ENCODE measurements at regions not wholly inside any gene's neighbourhood (a gene's known extent, or its start where the extent isn't known, plus 50 kb on each side); places are given as distances from the start of the nearest gene placed in this dataset.

DNA sequence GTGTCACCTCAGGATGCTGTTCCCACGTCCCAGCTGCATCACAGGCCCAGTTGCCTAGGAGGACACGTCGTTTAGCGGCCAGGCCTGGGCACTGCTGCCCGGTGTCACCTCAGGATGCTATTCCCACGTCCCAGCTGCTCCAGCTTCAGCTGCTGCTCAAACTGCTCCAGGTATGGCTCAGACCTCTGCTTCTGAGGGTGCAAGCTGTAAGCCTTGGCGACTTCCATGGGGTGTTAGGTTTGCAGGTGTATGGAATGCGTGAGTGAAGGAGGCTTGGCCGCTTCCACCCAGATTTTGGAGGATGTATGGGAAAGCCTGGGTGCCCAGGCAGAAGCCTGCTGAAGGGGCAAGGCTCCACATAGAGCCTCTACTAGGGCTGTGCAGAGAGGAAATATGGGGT, 205.3 kb upstream of the B3GAT1 start:
- no peak for ATAC-seq
- no peaks in the 10 kb centered on the region for H3K9me3 Mint-ChIP-seq
- no peaks in the 10 kb centered on the region for H3K4me1 Mint-ChIP-seq
- no peaks in the 10 kb centered on the region for H3K27me3 Mint-ChIP-seq
- no peaks in the 10 kb centered on the region for H3K36me3 Mint-ChIP-seq
- no peak overlapping the region for H3K4me3 Mint-ChIP-seq
- H3K27ac Mint-ChIP-seq = no peak overlapping the region

DNA sequence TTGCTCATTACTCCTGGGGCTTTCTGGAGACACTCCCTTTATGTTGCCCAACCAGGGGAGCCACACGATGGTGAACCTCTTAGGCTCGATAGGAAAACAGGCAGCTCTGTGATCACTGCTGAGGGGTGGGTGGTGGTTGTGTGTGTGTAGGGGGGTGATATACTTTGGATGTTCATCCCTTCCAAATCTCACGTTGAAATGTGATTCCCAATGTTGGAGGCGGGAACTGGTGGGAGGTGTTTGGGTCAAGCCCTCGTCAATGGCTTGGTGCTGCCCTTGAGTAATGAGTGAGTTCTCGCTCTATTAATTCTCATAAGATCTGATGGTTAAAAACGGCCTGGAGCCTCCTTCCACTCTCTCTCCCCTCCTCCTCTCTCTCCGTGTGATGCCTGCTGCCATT, 204.0 kb upstream of the B3GAT1 start:
- no peaks in the 10 kb centered on the region for H3K9me3 Mint-ChIP-seq
- no peak for ATAC-seq
- H3K36me3 Mint-ChIP-seq = no peaks in the 10 kb centered on the region
- H3K4me1 Mint-ChIP-seq = no peaks in the 10 kb centered on the region
- H3K27ac Mint-ChIP-seq = no peak overlapping the region
- H3K27me3 Mint-ChIP-seq = no peaks in the 10 kb centered on the region
- H3K4me3 Mint-ChIP-seq = no peak overlapping the region

DNA sequence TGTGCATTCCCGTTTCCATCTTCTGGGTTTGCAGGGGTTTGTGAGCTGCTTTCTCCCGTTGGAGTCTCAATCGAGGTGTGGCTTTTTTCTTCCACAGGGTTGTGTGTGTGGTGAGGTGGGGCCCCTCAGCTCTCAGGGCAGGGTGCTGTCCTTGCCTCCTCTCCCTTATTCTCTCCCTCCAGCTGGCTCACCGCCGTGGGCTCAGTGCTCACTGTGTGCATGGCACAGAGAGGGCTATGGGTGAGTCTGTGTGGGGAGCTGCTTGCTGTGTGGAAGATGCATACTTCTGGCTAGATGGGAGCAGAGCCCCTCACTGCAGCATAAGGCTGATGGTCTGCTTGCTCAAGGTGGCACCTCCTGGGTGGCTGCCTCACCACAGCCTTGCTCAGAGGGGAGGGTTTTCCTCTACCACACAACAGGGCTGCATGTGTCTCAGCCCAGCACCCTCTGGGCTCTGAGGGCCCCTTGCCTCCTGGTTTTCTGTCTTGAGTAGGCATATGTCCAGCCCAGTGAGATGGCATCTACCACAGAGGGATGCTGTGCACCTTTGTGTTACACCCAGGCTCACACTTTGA, 203.1 kb upstream of the B3GAT1 start:
- Mint-ChIP-seq H3K27ac (no peak overlapping the region), H3K36me3 (no peaks in the 10 kb centered on the region), H3K9me3 (no peaks in the 10 kb centered on the region), H3K4me1 (no peaks in the 10 kb centered on the region), H3K4me3 (no peak overlapping the region), H3K27me3 (no peaks in the 10 kb centered on the region)
- no peak for ATAC-seq

DNA sequence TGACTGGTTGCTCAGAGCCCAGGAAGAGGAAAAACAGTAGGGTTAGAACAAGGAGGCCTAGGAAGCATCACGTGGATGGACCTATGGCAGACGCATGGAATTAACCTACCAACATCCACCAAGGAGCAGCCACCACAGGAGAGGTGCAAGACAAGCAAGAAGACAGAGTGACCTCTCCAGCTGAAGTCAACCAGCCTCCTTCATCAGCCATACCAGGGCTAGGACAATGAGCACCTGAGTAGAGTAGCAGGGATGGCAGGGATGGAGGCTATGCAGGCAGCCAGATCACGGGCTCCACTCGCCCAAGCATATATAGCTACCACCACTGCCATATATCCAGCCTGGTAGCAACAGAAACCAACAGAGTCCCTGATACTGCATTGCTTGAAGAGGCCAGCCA, 202.1 kb upstream of the B3GAT1 start:
- Mint-ChIP-seq H3K4me3 (no peak overlapping the region), H3K4me1 (no peaks in the 10 kb centered on the region), H3K27ac (no peak overlapping the region), H3K9me3 (no peaks in the 10 kb centered on the region), H3K36me3 (no peaks in the 10 kb centered on the region), H3K27me3 (peaks cover 8% of the 10 kb centered on the region)
- no peak for ATAC-seq

DNA sequence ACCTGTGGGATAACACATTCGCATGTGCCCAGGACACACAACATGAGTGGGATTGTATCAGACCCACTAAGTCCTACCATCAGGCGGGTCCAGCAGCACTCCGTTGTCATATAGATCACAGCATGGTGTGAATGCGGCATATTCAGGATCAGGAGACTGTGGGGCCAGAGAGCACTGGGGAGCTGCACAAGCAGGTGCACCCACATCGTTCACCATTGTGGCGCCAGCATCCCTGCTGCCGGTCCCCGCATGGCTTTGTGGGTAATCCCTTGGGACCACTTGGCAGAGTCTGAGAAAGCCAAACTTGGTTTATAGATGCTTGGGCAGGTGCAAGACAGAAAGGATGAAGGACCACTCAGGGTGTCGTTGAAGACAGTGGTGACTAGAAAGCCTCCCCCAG, 201.6 kb upstream of the B3GAT1 start:
- Mint-ChIP-seq H3K27me3 (peaks cover 12% of the 10 kb centered on the region), H3K27ac (no peak overlapping the region), H3K36me3 (no peaks in the 10 kb centered on the region), H3K4me3 (no peak overlapping the region), H3K4me1 (no peaks in the 10 kb centered on the region), H3K9me3 (no peaks in the 10 kb centered on the region)
- no peak for ATAC-seq

DNA sequence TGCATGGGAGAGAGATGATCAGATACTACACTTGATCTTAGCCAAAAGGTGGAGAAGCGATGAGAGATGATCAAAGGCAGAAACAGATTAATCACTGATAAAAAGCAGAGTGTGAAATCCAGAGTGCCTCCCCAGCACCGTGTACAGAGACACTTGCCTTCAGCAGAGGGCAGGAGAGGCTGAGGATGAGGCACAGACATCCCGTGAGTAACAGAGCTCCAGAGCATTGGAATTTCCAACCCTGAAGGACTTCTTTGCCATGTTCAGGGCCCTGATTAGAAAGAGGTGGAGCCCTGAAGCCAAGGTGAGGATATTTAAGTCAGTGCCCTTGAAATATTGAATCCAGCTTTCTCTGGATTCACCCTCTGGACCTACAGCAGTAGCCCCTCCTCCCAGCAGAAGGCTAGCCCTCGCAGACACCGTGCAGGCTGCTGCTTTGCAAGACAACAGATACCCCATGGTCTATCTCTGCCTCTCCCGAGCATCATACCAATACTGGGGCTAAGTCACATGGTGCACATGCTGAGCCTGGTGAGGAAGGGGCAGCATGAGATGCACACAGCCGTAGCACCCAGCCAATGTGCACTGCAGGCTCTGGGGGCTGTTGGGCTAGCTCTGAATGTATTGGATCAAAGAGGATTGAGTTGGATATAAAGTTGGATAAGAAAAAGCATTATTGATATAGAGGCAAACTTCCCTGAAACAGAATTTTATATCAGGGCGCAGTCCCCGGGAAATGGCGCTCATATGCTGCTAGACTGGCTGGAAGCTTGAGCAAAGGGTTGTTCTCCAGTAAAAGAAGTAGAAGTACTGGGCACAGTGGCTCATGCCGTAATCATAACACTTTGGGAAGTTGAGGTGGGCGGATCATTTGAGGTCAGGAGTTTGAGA, 200.3 kb upstream of the B3GAT1 start:
- Mint-ChIP-seq H3K4me3 (no peak overlapping the region), H3K27ac (no peak overlapping the region), H3K9me3 (no peaks in the 10 kb centered on the region), H3K4me1 (no peaks in the 10 kb centered on the region), H3K36me3 (no peaks in the 10 kb centered on the region), H3K27me3 (peaks cover 12% of the 10 kb centered on the region)
- ATAC-seq = no peak

DNA sequence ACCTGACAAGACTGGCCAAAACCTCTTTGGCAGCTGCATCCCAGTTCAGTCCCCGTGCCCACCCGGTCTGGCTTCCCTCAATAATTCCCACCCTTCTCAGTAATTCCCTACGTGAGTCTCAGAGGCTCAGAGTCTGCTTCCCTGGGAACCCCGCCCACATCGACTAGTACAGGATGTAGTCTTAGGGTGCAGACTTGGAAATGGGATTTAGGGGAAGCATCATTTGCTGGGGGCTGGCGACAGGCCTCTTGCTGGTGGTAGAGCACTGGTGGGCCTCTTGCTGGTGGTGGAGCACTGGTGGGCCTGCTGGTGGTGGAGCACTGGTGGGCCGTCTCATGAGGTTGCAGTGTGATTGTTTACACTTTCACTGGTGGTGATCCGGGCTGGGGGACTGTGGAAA, 199.5 kb upstream of the B3GAT1 start:
- H3K4me1 Mint-ChIP-seq = no peaks in the 10 kb centered on the region
- peaks cover 12% of the 10 kb centered on the region for H3K27me3 Mint-ChIP-seq
- H3K4me3 Mint-ChIP-seq = no peak overlapping the region
- no peaks in the 10 kb centered on the region for H3K9me3 Mint-ChIP-seq
- no peaks in the 10 kb centered on the region for H3K36me3 Mint-ChIP-seq
- H3K27ac Mint-ChIP-seq = no peak overlapping the region
- no peak for ATAC-seq

DNA sequence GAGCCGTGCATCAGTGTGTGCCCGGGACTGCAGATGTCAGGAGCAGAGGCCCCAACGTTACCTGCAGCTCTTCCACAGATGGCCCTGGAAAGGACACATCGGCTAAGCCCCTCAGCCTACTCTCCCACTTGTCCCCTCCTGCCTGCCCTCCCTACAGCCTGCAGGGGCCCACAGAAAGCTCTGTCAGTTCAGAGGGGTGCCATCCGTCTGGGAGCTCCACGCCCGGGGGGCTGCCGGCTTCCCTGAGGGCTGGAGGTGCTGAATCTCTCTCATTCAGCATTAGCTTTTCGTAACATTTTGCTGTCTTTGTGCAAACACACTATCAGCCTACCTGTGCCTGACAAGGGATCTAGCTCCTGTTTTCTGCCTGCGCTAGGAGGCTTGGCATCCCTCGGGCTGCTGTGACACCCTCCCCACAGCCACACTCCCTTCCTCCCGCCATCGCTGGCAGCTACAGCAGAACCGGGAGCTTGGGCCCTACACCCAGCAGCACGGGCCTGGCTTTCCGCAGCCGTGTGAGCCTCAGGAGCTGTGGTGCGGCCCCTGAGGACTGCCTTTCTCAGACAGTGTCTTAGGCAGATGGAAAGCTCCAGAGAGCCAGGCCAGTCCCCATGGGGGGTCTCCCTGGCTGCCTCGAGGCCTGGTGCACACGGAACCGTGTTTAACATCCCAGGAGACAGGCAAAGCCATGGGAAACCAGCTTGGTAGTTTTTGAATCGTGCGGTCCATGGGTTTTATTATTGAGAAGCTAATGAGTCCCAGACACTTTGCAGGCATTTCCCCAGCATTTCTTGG, 198.3 kb upstream of the B3GAT1 start:
- no peak overlapping the region for H3K4me3 Mint-ChIP-seq
- no peak overlapping the region for H3K27ac Mint-ChIP-seq
- no peaks in the 10 kb centered on the region for H3K36me3 Mint-ChIP-seq
- peaks cover 12% of the 10 kb centered on the region for H3K27me3 Mint-ChIP-seq
- no peaks in the 10 kb centered on the region for H3K4me1 Mint-ChIP-seq
- peaks cover 3% of the 10 kb centered on the region for H3K9me3 Mint-ChIP-seq
- no peak for ATAC-seq

DNA sequence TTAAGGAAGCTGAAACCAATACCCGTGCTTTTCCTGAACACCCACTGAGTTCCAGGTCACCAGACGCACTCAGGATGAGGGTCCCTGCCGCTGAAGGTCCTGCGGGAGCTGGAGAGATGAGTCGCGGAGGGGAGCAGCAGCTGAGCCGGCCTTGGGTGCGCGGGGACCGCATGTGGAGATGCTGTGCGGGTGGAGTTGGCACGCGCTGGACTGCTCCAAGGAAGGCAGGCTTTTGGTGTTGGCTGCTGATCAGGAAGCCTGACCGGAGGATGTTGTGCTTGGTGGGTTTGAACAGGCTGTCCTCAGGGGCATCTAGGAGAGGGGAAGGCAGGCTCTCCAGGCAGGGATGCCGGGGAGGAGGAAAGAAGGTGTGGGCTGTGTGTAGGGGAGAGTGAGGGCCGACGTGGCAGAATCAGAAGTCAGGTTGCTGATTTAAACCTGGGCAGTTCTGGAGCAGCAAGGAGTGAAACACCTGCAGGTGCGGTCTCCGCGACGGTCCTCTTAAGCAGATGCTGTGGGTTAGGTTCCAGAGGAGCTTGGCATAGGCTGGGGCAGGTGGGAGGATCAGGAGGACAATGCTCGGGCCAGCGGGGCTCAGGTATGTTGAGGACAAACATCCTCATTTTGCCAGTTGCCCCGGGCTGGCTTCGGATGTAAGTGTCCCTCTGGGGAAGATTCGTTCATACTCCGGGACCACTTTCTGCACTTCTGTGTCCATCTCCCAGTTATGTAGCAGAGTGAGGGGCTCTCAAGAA, 197.5 kb upstream of the B3GAT1 start:
- Mint-ChIP-seq H3K9me3 (peaks cover 3% of the 10 kb centered on the region), H3K27ac (no peak overlapping the region), H3K4me1 (no peaks in the 10 kb centered on the region), H3K4me3 (no peak overlapping the region), H3K27me3 (peaks cover 12% of the 10 kb centered on the region), H3K36me3 (no peaks in the 10 kb centered on the region)
- ATAC-seq = no peak

DNA sequence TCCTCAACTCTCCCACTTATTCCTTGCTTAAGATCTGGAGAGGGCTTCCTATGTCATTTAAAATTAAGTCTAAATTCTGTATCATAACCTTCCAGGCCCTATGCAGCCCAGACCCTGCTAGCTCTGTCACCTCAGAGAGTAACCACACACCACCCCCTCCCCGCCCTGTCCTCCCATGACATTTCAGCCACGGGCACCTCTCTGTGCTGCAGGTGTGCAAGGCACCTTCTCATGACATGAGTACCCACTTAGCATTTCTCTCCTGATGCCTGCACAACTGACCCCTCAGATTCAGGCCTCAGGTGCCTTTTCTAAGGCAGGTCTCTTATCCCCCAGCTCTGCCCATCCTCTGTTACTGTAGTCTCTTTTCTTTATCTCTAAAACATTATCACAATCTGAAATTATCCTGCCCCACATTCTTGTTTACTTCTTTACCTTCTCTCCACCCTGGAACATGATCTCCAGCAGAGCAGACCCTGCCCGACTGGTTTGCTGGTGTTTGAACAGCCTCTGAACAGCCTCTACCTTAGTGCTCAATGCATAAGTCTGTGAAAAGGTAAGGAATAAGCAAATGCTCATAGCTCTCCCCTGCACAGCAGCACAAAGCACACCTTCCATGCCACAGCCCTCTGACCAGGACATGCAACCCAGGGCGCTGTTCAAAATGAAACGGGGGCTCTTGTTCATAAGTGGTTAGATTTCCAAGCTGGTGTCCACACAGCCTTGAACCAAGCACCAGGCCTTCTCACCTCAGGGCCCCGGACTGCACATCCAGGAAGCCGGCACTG, 196.1 kb upstream of the B3GAT1 start:
- Mint-ChIP-seq H3K4me1 (no peaks in the 10 kb centered on the region), H3K36me3 (no peaks in the 10 kb centered on the region), H3K4me3 (no peak overlapping the region), H3K9me3 (peaks cover 3% of the 10 kb centered on the region), H3K27ac (no peak overlapping the region), H3K27me3 (peaks cover 12% of the 10 kb centered on the region)
- ATAC-seq = no peak

DNA sequence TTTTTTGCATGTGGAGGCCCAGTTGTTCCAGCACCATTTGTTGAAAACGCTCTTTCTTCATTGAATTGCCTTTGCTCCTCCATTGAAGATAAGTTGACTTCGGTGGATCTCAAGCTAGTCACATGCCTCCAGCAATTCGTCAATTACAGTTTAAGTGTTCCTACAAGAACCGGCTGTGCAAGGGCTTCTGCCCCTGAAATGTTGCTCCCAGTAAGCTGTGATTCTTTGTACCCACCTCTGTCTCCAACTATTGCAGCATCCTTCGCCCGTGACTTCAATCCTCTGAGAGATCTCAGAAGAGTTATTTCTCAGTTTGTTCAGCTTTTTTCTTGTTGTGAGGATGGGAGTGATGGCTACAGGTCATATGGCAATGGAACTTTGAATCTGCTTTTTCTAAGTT, 194.2 kb upstream of the B3GAT1 start:
- Mint-ChIP-seq H3K4me3 (no peak overlapping the region), H3K27me3 (peaks cover 12% of the 10 kb centered on the region), H3K4me1 (no peaks in the 10 kb centered on the region), H3K9me3 (peaks cover 3% of the 10 kb centered on the region), H3K36me3 (no peaks in the 10 kb centered on the region), H3K27ac (no peak overlapping the region)
- ATAC-seq = no peak

DNA sequence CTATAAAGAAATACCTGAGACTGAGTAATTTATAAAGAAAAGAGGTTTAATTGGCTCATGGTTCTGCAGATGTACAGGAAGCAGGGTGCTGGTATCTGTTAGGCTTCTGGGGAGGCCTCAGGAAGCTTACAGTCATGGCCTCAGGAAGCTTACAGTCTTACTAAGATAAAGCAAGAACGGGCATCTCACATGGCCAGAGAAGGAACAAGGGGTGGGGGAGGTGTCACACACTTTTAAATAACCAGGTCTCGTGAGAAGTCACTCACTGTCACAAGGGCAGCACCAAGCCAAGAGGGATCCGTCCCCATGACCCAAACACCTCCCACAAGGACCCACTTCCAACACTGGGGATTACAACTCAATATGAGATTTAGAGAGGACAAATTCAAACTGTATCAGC, 192.8 kb upstream of the B3GAT1 start:
- H3K4me1 Mint-ChIP-seq = no peaks in the 10 kb centered on the region
- no peak overlapping the region for H3K4me3 Mint-ChIP-seq
- no peaks in the 10 kb centered on the region for H3K36me3 Mint-ChIP-seq
- H3K9me3 Mint-ChIP-seq = peaks cover 3% of the 10 kb centered on the region
- no peak for ATAC-seq
- H3K27ac Mint-ChIP-seq = no peak overlapping the region
- peaks cover 11% of the 10 kb centered on the region for H3K27me3 Mint-ChIP-seq

DNA sequence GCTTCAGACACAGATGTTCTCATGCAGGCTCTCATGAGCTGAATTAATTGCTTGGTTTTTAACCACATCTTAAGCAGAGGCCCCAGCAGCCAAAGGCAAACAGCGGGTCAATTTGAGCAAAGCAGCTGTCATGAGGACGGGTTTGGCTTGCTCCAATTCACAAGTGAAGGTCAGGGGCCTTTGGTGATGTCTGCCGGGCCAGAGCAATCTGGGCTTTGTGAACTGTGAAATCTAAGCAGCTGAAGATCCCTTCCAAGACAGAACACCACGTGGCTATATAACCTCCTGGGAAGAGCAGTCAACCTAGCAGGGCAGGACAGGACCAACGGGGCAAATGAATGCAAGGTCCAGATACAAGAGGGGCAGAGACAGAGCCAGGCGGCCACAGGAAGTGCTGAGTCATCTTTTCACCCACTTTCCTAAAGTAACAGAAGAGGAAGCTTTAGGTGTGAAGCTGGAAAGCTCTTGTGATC, 187.3 kb upstream of the B3GAT1 start:
- no peaks in the 10 kb centered on the region for H3K4me1 Mint-ChIP-seq
- no peaks in the 10 kb centered on the region for H3K36me3 Mint-ChIP-seq
- H3K27ac Mint-ChIP-seq = no peak overlapping the region
- no peaks in the 10 kb centered on the region for H3K27me3 Mint-ChIP-seq
- H3K4me3 Mint-ChIP-seq = no peak overlapping the region
- ATAC-seq = no peak
- H3K9me3 Mint-ChIP-seq = no peaks in the 10 kb centered on the region

DNA sequence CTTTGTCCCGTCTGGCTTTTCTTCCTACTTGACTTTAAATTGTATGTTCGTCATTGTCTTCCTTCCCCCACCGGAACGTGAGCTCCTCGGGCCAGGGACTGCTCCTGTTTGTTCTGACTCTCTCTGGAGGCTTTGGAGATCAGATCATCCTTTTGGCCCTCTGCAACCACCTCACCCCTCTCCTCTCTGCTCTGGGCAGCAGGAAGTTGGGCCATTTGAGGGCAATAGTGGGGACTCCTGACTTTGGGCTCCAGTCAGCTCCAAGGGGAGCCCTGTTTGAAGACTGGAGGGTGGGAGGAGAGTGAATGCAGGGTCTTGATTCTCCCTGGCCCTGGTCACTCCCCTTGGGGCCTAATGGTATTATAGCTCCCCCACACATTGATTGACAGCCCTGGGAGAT, 186.3 kb upstream of the B3GAT1 start:
- H3K27ac Mint-ChIP-seq = no peak overlapping the region
- H3K4me1 Mint-ChIP-seq = no peaks in the 10 kb centered on the region
- no peaks in the 10 kb centered on the region for H3K27me3 Mint-ChIP-seq
- ATAC-seq = no peak
- no peaks in the 10 kb centered on the region for H3K9me3 Mint-ChIP-seq
- H3K4me3 Mint-ChIP-seq = no peak overlapping the region
- H3K36me3 Mint-ChIP-seq = no peaks in the 10 kb centered on the region

Data from stimulated activated memory B cell treated with anti-CD40 and anti-IgM and Interleukin-4, amounts not matched to agents 10 μg/mL and 1 μg/mL and 100 μg/mL, for 72 hours (primary cell).